NCI-H1930 (cell line): ENCODE measurements at regions not wholly inside any gene's neighbourhood (a gene's known extent, or its start where the extent isn't known, plus 50 kb on each side); places are given as distances from the start of the nearest gene placed in this dataset.

ENCODE experiments used
- DNase-seq, 2 experiments: peaks; one replicate each; lab custom pipeline; 2025; lab: John Stamatoyannopoulos, UW

- DNase-seq, result no peak
Observed at GRCh38 chr4:36944232-36944631, 300.3 kb upstream of the NWD2 start.

- DNase-seq, result no peak
Observed at GRCh38 chr4:36961420-36961819, 283.1 kb upstream of the NWD2 start.

- DNase-seq, result no peak
Observed at GRCh38 chr4:36966756-36967460, 277.6 kb upstream of the NWD2 start.

DNA sequence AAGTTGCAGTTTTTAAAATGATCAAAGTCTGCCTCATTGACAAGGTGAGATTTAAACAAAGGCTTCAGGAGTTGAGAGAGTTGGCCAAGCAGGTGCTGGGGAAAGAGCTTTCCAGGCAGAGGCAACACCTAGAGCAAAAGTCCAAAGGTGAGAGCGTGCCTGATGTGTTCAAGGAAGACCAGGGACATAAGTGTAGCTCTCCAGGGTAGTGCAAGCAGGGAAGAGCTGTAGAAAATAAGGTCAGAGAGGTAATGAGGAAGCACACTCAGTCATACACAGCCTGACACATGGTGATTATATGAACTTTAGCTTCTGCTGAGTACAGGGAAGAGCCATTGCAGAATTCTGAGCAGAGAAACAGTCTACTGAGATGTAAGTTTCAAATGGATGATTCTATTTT, 265.0 kb upstream of the NWD2 start:
- DNase-seq, result no peak

DNA sequence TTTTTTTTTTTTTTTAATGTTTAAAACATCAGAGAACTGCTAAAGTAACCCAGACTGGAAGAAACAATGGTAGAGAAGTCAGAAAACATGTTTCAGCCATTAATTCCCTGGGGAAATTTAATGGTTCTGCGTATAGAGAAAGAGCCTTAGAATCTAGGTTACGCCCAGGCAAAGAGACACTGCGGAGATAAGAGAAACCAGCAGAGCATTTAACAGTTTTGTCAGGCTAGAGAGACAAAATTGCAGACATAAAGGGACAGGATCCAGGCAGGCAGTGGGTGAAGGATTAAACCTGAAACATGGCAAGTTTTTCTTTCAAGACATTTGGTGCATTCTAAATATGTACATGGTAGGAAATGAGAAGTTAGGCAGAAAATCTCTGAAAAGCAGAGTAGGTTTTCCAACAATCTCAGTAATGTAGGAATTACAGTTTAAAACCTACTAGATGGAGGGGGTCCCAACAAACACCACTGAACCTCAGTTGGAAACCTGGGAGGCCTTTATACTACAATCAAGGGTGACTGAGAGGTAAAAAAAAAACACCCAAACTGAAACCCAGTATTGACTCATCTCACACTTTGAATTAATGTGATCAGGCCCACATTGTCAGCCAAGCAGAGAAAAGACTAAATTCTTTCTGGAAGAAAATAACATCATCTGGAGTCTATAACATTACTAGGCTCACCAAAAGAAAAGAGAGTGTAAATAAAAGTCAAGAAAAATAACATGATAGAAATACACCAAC, 254.2 kb upstream of the NWD2 start:
- DNase-seq, result no peak

GRCh38 chr4:36997727-36998126, 246.8 kb upstream of the NWD2 start:
- DNase-seq, result no peak

DNA sequence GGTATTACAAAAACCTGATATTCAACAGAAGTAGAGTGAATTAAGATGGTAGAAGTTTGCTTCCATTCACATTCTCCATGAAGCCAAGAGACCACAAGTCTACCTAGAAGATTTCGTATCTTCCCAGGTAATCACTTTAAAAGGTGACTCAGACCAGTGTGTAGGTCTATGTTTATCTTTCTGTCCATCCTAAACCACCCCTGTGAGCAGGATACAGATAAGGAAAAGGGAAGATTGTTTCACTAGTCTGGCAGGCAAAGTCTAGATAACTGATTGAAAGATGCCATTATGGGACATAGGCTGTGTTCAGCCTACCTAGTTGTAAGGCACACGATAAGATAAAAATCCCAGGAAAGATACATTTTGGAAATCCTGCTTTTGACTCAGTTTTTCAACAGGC, 244.3 kb upstream of the NWD2 start:
- DNase-seq, result no peak

DNA sequence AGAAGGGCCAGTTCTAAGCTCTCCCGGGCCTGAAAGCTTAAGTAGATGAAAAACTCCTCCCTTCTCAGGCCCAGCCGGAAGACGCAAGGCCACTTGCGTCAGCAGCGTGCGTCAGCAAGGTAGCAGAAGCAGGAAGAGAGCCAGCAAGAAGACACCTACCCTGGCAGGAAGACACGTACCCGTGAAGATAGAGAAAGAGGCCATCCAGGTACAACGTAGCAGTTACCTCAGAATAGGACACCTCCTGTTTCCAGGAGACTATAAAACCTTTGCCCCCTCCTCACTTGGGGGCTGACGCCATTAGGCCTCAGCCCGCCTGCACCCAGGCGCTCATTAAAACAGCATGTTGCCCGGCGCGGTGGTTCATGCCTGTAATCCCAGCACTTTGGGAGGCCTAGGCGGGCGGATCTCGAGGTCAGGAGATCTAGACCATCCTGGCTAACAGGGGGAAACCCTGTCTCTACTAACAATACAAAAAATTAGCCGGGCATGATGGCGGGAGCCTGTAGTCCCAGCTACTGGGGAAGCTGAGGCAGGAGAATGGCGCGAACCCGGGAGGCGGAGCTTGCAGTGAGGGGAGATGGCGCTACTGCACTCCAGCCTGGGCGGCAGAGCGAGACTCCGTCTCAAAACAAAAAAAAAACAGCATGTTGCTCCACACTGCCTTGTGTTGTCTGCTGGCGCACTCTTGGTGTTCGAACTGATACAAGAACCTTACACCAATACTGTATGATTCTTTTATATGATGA, 242.7 kb upstream of the NWD2 start:
- no peak for DNase-seq

GRCh38 chr4:37002625-37003024, 241.9 kb upstream of the NWD2 start:
- no peak for DNase-seq

DNA sequence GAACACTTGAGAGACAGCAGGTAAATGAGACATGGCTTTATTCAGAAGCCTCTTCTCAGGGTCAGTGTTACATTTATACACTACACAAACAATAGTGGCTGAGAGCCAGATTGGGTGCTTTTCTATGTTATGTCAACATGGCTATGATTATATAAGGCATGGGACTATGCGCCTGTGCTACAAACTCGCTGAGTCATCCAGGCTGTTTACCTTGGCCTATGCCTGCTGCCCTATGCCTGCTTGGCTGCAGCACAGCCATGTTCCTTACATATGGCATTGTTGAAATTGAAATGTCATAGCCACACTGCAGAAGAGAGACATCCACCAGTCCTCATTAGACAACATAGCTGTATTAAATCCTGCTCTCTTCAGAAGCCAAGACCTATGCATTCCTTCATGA, 236.3 kb upstream of the NWD2 start:
- no peak for DNase-seq

DNA sequence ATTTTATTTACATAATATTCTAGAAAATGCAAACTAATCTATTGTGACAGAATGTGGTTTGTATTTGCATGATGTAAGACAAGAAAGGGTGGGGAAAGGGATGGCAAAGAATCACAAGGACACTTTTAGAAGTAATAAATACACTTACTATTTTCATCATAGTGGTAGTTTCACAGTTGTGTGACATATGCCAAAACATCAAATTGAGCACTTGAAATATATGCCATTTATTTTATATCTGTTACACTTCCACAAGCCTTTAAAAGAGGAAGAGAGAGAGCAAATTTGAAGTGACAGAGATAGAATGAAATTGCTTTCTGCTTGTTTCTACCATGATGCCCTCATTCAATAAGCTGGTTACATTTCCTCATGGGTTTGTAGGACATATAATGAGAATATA, 230.0 kb upstream of the NWD2 start:
- no peak for DNase-seq

DNA sequence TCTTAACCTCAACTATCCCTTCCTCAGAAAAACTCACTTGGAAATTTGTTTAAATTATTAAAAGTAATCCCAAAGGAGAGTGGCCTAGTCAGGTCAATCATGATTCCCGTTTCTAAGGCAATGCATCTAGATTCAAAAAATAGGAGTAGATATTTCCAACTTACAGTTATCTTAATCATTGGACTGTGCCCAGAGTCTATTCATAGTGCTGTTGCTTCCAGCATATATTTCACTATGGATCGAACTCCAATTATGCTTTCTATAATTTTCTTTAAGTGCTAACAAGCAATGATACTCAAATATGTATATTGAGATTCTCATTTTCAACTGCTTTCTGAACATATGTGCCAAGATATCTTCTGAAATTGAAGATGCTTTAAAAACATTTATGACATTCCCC, 229.2 kb upstream of the NWD2 start:
- no peak for DNase-seq

- DNase-seq, result no peak
Observed at GRCh38 chr4:37023504-37023903, 221.0 kb upstream of the NWD2 start.

DNA sequence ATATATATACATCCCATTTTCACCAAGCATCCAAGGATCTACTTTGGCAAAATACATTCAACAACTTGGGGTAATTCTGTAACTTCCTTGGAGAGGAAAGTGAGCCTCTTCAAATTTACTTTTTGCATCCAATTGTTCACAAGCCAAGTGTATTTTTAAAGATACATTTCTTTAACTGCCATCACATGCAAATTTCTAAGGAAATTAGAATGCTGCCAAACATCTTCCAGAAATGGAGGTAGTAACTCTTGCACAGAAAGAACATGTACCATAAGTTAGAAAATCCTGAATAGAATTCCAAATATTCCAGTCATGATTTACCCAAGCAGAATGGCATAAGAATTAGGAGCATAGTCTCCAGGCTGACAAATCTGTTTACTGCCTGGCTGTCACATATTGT, 220.5 kb upstream of the NWD2 start:
- no peak for DNase-seq

DNA sequence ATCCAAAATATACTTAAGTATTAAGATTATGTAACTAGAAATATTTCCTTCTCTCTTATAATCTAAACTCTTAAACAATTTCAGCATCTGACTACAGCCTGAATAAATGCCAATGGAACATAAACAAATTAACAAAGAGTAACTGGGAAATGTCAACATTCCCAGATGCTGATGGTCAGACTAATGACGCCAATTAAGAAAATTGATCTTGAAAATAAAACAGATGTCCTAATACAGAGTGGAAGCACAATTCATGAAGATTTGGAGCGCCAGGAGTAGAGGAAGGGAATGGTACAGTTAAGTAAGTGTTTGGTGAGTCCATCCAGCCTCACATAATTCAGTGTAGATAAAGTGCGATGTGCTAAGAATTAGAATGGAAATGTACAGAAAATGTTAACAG, 203.7 kb upstream of the NWD2 start:
- DNase-seq, result no peak

DNA sequence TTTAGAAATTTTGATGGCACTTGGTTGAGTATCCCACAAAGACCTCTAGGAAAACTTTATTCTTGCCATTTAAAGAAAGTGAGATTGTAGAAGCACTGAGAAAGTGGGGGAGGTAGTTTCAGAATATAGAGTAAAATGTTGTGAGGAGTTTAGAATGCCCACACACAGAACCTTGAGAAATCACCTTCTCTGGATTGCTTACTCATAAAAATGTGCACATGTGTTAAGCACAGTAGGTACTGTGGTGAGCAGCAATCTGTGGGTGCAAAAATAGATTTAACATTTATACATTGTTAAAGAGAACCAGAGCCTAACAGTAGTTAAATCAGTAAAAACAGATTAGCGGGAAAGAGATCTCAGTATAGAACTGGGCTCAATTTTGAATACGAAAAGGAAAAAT, 201.2 kb upstream of the NWD2 start:
- DNase-seq, result no peak

DNA sequence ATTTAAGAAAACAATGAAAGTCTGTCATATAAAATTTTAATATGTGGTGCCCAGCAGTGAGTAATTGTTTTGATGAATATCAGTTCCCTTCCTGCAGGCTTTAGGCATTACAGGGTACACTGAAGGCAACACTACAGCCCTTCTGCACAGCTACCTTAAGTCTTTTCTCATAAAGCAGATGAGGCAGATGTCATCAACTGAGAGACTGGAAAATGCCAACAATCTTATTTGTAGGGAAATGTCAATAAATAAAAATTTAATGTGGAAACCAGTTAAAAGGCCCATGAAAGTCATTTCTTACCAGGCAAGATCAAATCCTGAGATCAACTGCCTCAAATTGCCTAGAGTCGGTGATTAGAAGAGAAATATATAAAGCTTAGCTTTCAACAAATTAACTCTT, 193.4 kb upstream of the NWD2 start:
- DNase-seq, result no peak

GRCh38 chr4:37051866-37052265, 192.7 kb upstream of the NWD2 start:
- no peak for DNase-seq

DNA sequence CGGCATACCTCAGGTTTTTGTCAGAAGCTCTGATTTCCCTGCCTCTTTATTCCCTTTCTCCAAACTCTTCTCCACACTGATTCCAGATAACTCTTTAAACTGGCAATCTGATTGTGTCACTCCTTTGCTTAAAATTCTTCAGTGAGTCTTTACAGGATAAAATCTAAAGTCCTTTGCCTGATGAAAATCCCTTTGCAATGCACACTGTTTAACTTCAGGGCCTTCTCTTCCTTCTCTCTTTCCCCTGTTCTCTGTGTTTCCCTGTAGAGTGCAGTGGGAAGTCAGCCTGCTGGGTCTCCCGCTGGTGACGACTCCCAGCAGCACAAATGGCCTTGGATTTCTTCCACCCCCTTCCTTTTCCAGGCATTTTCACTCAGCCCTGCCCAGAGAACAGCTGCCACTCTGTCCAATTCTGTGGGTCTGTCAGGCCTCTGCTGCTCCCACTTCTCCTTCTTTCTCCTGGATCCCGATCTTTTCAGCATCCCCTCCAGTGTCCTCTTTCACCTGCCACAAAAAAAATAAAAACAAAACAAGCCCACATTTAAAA, 189.9 kb upstream of the NWD2 start:
- no peak for DNase-seq

DNA sequence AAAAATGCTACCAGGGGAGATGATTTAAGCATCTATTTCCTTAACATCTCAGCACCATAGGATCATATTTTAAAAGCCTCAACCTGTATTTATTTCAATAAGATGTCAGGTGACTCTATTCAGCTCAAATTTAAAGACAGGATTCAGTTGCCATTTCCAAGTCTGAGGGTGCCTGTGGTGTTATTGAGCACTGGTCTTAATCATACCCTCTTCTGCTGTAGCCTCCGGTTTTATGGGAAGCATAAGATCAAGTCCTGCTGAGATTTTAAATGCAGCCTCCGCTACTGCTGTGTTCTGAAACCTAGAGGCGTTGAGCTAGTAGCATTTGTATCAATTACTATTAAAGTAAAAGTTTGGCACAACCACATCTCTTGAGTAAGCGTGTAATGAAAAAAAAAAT, 185.7 kb upstream of the NWD2 start:
- no peak for DNase-seq

GRCh38 chr4:37066159-37066558, 178.4 kb upstream of the NWD2 start:
- no peak for DNase-seq

DNA sequence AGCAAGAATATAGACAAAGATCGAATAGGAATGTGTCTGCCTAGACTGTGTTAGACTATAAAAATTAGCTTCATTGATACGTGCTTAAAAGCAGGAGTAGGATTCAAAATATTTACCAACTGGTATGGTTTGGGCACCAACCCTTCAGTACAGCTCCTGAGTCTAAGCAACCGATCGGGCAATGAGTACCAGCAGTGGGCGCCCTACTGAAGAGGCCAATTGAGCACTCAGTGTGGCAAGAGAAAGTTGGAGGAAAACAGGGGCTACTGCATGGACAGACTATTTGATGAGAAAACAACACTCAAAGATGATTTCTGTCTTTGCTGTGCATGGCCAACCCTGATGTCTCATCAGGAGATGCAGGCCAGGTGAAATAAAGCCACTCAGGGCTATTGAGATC, 176.0 kb upstream of the NWD2 start:
- no peak for DNase-seq

- DNase-seq, result no peak
Observed at GRCh38 chr4:37070041-37070440, 174.5 kb upstream of the NWD2 start.
